ENCODE measurements at regions not wholly inside any gene's neighbourhood (a gene's known extent, or its start where the extent isn't known, plus 50 kb on each side); places are given as distances from the start of the nearest gene placed in this dataset.

GRCh38 chr5:163619951-163620350 lies 114.5 kb downstream of the MAT2B start:
- Histone ChIP-seq H3K9me3 (ENCODE audit: low read length) (no peaks in the 10 kb centered on the region), H4K20me1 (ENCODE audit: insufficient read depth, low read length) (no peaks in the 10 kb centered on the region), H3K79me2 (ENCODE audit: insufficient read depth, low read length) (no peaks in the 10 kb centered on the region), H2AFZ (ENCODE audit: low read length) (no peak overlapping the region), H3K4me1 (ENCODE audit: insufficient read depth, low read length) (no peaks in the 10 kb centered on the region), H3K27ac (ENCODE audit: extremely low read length, insufficient read depth, low read length) (no peak overlapping the region), H3K4me2 (ENCODE audit: low read depth, low read length) (no peak overlapping the region), H3K9ac (ENCODE audit: insufficient read depth, low read depth, low read length) (no peak overlapping the region), H3K27me3 (ENCODE audit: control insufficient read depth in 1 of 2, insufficient read depth in 2 of 2, low read length in 2 of 2) (no peaks in the 10 kb centered on the region), H3K36me3 (replicated peaks in 1 of 2; ENCODE audit: control insufficient read depth in 1 of 2, insufficient read depth in 2 of 2, low read length in 2 of 2) (no peaks in the 10 kb centered on the region), H3K4me3 (replicated peaks in 1 of 3; ENCODE audit: insufficient read depth in 1 of 3, low read depth in 2 of 3, low read length in 3 of 3) (no peak overlapping the region)
- no TSS peak for BruUV-seq (replicated peaks)
- POLR2A ChIA-PET: no interaction called here
- intact Hi-C loops (cut with micrococcal nuclease; ENCODE audit: unreplicated experiment) (no loop called here), in situ Hi-C loops (cut with HindIII; ENCODE audit: extremely low pct_ligation_motif_present, low pct_unique_long_range_greater_than_20kb) (no loop called here)
- FAIRE-seq: no peak
- CTCF ChIA-PET (ENCODE audit: low intra/inter-chr PET ratio, low total read pairs): no interaction called here
- 18% methylated on average over 5 of the region's 5 CpGs for whole genome bisulfite sequencing (ENCODE audit: low lambda C conversion rate)
- ATAC-seq: no peak
- no peak for DNase-seq (ENCODE audit: low spot score)
- no peak for TF ChIP-seq SP5 (CRISPR knock-in tag; IDR thresholded peaks at IDR 0.05; ENCODE audit: borderline replicate concordance, low read depth)
- TF ChIP-seq ZNF547 (CRISPR knock-in tag; IDR thresholded peaks at IDR 0.05): no peak
- no peak for TF ChIP-seq TBX2 (CRISPR knock-in tag; IDR thresholded peaks at IDR 0.05; ENCODE audit: borderline replicate concordance)
- no peak for TF ChIP-seq ARNTL (CRISPR knock-in tag; IDR thresholded peaks at IDR 0.05)
- TF ChIP-seq JUND (CRISPR knock-in tag; IDR thresholded peaks at IDR 0.05): no peak
- no peak for TF ChIP-seq KLF11 (CRISPR knock-in tag; IDR thresholded peaks at IDR 0.05)
- TF ChIP-seq TP53 (CRISPR knock-in tag; conservative IDR thresholded peaks at IDR 0.05): no peak
- no peak for TF ChIP-seq SP2 (CRISPR knock-in tag; IDR thresholded peaks at IDR 0.05)
- TF ChIP-seq KLF12 (CRISPR knock-in tag; IDR thresholded peaks at IDR 0.05; ENCODE audit: borderline replicate concordance): no peak
- no peak for TF ChIP-seq ZNF567 (CRISPR knock-in tag; IDR thresholded peaks at IDR 0.05; ENCODE audit: borderline replicate concordance)
- TF ChIP-seq ZNF407 (CRISPR knock-in tag; IDR thresholded peaks at IDR 0.05; ENCODE audit: not compliant biosample characterization): no peak
- TF ChIP-seq ZFP41 (CRISPR knock-in tag; IDR thresholded peaks at IDR 0.05; ENCODE audit: borderline replicate concordance): no peak
- TF ChIP-seq RBM39 (IDR thresholded peaks at IDR 0.05; ENCODE audit: low read depth, low read length, poor library complexity, severe bottlenecking): no peak
- TF ChIP-seq LBX2 (CRISPR knock-in tag; IDR thresholded peaks at IDR 0.05; ENCODE audit: borderline replicate concordance): no peak
- TF ChIP-seq YEATS2 (CRISPR knock-in tag; IDR thresholded peaks at IDR 0.05; ENCODE audit: borderline replicate concordance): no peak
- no peak for TF ChIP-seq RARA (CRISPR knock-in tag; IDR thresholded peaks at IDR 0.05)
- no peak for TF ChIP-seq ZKSCAN8 (CRISPR knock-in tag; IDR thresholded peaks at IDR 0.05; ENCODE audit: borderline replicate concordance)
